HG03558 (cell line): ENCODE measurements at regions not wholly inside any gene's neighbourhood (a gene's known extent, or its start where the extent isn't known, plus 50 kb on each side); places are given as distances from the start of the nearest gene placed in this dataset.

Experiments
- ATAC-seq: cut with Tn5 transposase; IDR thresholded peaks from one replicate; pipeline ENCODE4 v1.9.1; 2021; ENCODE audit warnings: moderate number of reproducible peaks; ENCODE audit not compliant: unreplicated experiment; ENCODE audit errors: extremely low read depth

GRCh38 chr3:105051972-105052371, 314.7 kb upstream of the ALCAM start:
- no peak for ATAC-seq

- ATAC-seq: no peak
These were observed 303.9 kb upstream of the ALCAM start for GRCh38 chr3:105062853-105063252.

- no peak for ATAC-seq
These were observed 300.5 kb upstream of the ALCAM start for GRCh38 chr3:105065895-105066839.

- ATAC-seq: no peak
These were observed 299.3 kb upstream of the ALCAM start for GRCh38 chr3:105067361-105067760.

GRCh38 chr3:105077060-105077822, 289.5 kb upstream of the ALCAM start:
- ATAC-seq: no peak

GRCh38 chr3:105083945-105084344, 282.8 kb upstream of the ALCAM start:
- no peak for ATAC-seq

GRCh38 chr3:105085506-105085905, 281.2 kb upstream of the ALCAM start:
- no peak for ATAC-seq

GRCh38 chr3:105093371-105094252, 273.1 kb upstream of the ALCAM start:
- ATAC-seq: no peak

- no peak for ATAC-seq
These were observed 272.1 kb upstream of the ALCAM start for GRCh38 chr3:105094588-105094987.

GRCh38 chr3:105096071-105096470, 270.6 kb upstream of the ALCAM start:
- no peak for ATAC-seq

- no peak for ATAC-seq
These were observed 265.1 kb upstream of the ALCAM start for GRCh38 chr3:105101603-105102002.

GRCh38 chr3:105103139-105103538, 263.6 kb upstream of the ALCAM start:
- ATAC-seq: no peak

- no peak for ATAC-seq
These were observed 257.9 kb upstream of the ALCAM start for GRCh38 chr3:105108823-105109222.

GRCh38 chr3:105118905-105119304, 247.8 kb upstream of the ALCAM start:
- ATAC-seq: no peak

- no peak for ATAC-seq
These were observed 246.8 kb upstream of the ALCAM start for GRCh38 chr3:105119801-105120340.

- ATAC-seq: no peak
These were observed 235.8 kb upstream of the ALCAM start for GRCh38 chr3:105130911-105131310.

- no peak for ATAC-seq
These were observed 228.8 kb upstream of the ALCAM start for GRCh38 chr3:105137911-105138310.

GRCh38 chr3:105139881-105140560, 226.7 kb upstream of the ALCAM start:
- no peak for ATAC-seq

GRCh38 chr3:105140899-105141367, 225.8 kb upstream of the ALCAM start:
- ATAC-seq: no peak
